ENCODE measurements at regions not wholly inside any gene's neighbourhood (a gene's known extent, or its start where the extent isn't known, plus 50 kb on each side); places are given as distances from the start of the nearest gene placed in this dataset.

DNA sequence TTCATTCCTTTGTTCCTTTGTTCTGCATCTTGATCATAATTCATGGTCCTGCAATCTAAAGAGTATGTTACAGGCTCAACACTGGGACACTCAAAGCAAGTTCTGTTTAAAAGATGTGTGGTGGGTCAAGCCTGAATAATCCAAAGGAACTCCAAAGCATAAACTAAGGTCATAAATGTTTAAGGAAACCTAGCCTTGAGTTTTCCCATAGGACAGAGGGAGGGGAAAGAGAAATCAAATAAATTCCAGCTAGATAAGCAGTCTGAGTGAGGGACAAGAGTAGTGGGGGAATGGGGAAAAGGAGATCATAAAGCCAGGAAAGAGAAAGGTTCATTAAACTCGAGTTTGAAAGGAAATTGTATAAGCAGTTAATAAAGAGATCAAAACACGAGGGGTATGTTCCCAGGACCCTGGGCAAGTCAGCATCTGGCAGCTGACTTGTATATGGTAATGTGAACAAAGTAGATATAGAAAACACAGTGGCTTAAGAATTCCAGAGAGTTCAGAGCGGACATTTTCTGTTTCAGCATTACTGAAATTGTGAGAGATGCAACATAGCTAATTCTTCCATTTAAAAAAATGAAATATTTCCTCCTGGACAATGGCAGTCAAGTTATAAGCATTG, 125.8 kb upstream of the EDNRA start:
- no peaks in the 10 kb centered on the region for H3K9me3 Mint-ChIP-seq (ENCODE audit: low read depth)
- ATAC-seq (no peak), DNase-seq (no peak)
- CTCF ChIA-PET = no interaction called here
- no peaks in the 10 kb centered on the region for H3K27me3 Mint-ChIP-seq
- intact Hi-C loops (cut with DNase I, micrococcal nuclease) = no loop called here
- no peak overlapping the region for H3K4me3 Mint-ChIP-seq
- POLR2A ChIA-PET = no interaction called here
- H3K27ac Mint-ChIP-seq = no peak overlapping the region
- H3K36me3 Mint-ChIP-seq (ENCODE audit: low read depth) = no peaks in the 10 kb centered on the region
- H3K4me1 Mint-ChIP-seq = no peaks in the 10 kb centered on the region

DNA sequence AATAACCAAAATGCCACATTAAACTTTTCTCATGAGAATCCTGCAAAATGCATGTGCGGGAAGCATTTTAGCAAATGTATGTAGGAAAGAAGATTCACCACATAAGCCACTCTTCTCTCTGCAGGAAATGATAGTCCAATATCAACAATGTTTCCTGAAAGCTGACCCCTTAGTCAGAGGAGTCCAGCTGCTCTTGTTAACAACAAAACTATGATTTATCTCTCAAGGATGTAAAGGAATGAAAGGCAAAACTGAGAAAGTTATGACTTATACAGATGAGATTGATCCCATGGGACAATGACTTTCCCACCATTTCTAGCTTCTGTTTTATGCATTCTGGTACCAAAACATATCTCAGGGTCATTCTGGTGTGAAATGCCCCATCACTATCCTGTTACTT, 125.0 kb upstream of the EDNRA start:
- Mint-ChIP-seq H3K27me3 (no peaks in the 10 kb centered on the region), H3K4me1 (no peaks in the 10 kb centered on the region), H3K4me3 (no peak overlapping the region), H3K36me3 (ENCODE audit: low read depth) (no peaks in the 10 kb centered on the region), H3K27ac (no peak overlapping the region), H3K9me3 (ENCODE audit: low read depth) (no peaks in the 10 kb centered on the region)
- intact Hi-C loops (cut with DNase I, micrococcal nuclease) = no loop called here
- ChIA-PET CTCF (no interaction called here), POLR2A (no interaction called here)
- no peak for ATAC-seq
- no peak for DNase-seq

DNA sequence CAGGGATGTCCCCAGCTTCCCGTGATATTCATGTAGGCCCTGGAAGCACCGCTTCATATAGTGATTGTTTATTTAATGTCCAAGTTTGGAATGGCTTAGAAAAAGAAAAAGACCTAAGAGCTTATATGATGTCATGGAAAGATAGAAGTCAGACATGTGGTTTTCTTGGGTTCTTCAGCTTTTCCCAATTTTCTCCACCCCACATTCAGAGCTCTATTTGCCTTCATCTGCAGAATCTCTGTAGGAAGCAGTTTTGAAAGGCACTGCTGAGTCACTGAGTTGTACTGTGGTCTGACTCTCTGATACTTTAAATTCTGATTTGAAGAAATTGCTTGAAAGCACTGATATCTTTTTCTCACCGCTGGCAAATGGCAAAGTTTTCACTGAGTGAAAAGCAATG, 120.6 kb upstream of the EDNRA start:
- intact Hi-C loops (cut with DNase I, micrococcal nuclease) = no loop called here
- Mint-ChIP-seq H3K9me3 (ENCODE audit: low read depth) (no peaks in the 10 kb centered on the region), H3K27me3 (peaks cover 3% of the 10 kb centered on the region), H3K27ac (no peak overlapping the region), H3K4me1 (no peaks in the 10 kb centered on the region), H3K4me3 (no peak overlapping the region), H3K36me3 (ENCODE audit: low read depth) (no peaks in the 10 kb centered on the region)
- no peak for ATAC-seq
- CTCF ChIA-PET = no interaction called here
- no peak for DNase-seq
- POLR2A ChIA-PET = no interaction called here

DNA sequence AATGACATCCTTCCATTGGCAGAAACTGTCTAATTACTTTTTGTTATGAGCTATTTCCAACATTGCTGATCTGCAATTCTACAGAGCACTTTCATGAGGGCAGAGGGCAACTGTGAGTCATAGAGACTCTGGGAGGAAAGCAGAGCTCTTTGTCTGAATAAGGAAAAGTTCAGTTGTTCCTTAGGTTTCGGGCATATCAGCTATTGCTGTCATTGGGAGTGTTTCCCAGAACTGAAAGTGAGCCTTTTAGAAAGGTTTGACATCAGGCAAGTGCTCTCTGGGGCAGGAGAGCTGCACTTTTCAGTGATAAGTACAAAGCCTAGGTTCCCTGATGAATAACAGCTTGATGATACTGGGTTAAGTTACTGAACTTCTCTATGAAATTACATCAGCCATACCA, 119.2 kb upstream of the EDNRA start:
- ATAC-seq (no peak), DNase-seq (no peak)
- ChIA-PET POLR2A (no interaction called here), CTCF (no interaction called here)
- Mint-ChIP-seq H3K4me3 (no peak overlapping the region), H3K36me3 (ENCODE audit: low read depth) (no peaks in the 10 kb centered on the region), H3K9me3 (ENCODE audit: low read depth) (no peaks in the 10 kb centered on the region), H3K27me3 (peaks cover 3% of the 10 kb centered on the region), H3K27ac (no peak overlapping the region), H3K4me1 (no peaks in the 10 kb centered on the region)
- intact Hi-C loops (cut with DNase I, micrococcal nuclease) = no loop called here

DNA sequence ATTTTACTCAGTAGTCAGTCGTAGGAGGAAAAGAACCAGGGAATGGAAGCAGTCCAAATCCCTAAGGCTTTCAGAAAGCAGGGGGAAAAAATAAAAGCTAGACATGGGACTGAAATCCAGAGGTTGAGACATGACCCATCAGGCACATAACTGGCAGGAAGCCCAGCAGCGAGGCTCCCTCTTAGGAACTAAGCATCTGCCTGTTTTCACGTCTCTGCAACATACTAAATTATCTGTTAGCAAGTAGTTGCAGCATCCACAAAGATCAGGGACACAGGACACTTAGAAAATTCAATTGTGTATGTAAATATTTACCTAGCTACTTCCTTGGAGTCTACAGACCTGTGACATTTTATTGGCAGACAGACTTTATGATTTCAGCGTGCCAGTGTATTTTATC, 118.0 kb upstream of the EDNRA start:
- H3K27ac Mint-ChIP-seq = no peak overlapping the region
- intact Hi-C loops (cut with DNase I, micrococcal nuclease) = no loop called here
- ATAC-seq = no peak
- H3K36me3 Mint-ChIP-seq (ENCODE audit: low read depth) = no peaks in the 10 kb centered on the region
- no peaks in the 10 kb centered on the region for H3K9me3 Mint-ChIP-seq (ENCODE audit: low read depth)
- CTCF ChIA-PET = no interaction called here
- no peak overlapping the region for H3K4me3 Mint-ChIP-seq
- POLR2A ChIA-PET = no interaction called here
- no peak for DNase-seq
- no peaks in the 10 kb centered on the region for H3K4me1 Mint-ChIP-seq
- peaks cover 3% of the 10 kb centered on the region for H3K27me3 Mint-ChIP-seq

DNA sequence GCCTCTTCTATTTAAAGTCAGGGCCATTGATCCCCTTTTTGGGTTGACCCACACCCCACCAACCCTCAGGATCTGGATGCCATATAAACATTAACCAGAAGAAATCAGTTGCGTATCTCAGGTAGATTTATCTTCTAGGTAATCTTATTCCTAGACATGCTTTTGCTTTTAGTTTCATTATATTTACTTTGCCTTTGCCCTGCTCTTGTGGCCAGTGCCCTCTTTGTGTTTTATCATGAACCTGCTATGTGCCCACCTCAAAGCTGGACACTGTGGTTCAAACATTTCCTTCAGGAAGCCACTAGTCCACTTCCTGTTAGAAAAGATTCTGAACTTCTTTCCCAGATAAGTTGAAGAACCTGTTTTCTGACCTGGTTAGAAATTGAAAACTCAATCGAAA, 117.4 kb upstream of the EDNRA start:
- Mint-ChIP-seq H3K4me1 (no peaks in the 10 kb centered on the region), H3K36me3 (ENCODE audit: low read depth) (no peaks in the 10 kb centered on the region), H3K4me3 (no peak overlapping the region), H3K27me3 (peaks cover 3% of the 10 kb centered on the region), H3K9me3 (ENCODE audit: low read depth) (no peaks in the 10 kb centered on the region), H3K27ac (no peak overlapping the region)
- CTCF ChIA-PET = no interaction called here
- ATAC-seq = no peak
- intact Hi-C loops (cut with DNase I, micrococcal nuclease) = no loop called here
- no peak for DNase-seq
- POLR2A ChIA-PET = no interaction called here

DNA sequence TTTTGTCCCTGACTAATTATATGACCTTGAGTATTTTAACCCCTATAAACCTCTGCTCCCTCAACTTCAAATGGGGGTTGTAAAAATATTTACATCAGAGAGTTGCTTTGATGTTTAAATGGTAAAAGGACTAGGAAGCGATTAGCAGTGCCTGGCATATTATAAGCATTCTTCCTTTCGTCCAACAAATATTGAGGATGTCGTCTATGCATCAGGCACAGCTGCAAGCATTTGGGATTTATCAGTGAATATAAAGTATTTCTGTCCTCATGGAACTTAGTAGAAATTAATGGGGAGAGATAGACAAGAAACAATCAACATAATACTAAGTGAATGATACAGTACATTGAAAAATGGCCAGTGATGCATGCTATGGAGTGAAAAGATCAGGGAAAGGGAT, 115.5 kb upstream of the EDNRA start:
- H3K27ac Mint-ChIP-seq = no peak overlapping the region
- no peak overlapping the region for H3K4me3 Mint-ChIP-seq
- H3K36me3 Mint-ChIP-seq (ENCODE audit: low read depth) = no peaks in the 10 kb centered on the region
- CTCF ChIA-PET = no interaction called here
- intact Hi-C loops (cut with DNase I, micrococcal nuclease) = no loop called here
- peaks cover 3% of the 10 kb centered on the region for H3K27me3 Mint-ChIP-seq
- POLR2A ChIA-PET = no interaction called here
- DNase-seq (no peak), ATAC-seq (no peak)
- no peaks in the 10 kb centered on the region for H3K4me1 Mint-ChIP-seq
- H3K9me3 Mint-ChIP-seq (ENCODE audit: low read depth) = no peaks in the 10 kb centered on the region

DNA sequence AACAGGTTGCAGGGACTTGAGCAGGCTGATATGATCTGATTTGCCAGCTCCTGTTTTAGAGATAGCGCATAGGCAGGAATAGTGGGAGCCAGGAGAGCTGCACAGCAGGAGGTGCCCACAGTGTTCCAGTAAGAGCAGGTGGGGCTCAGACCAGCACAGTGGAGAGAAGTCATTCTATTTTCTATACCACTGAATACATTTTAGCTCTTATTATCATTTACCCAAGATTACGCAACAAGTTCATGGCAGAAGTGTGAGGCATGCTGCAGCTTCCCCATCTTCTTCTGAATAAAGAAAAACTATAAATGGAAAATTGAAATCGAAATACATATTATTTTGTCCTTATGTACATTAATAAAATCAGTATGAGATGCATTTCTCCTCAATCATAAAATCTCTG, 114.7 kb upstream of the EDNRA start:
- ATAC-seq = no peak
- H3K9me3 Mint-ChIP-seq (ENCODE audit: low read depth) = no peaks in the 10 kb centered on the region
- H3K36me3 Mint-ChIP-seq (ENCODE audit: low read depth) = no peaks in the 10 kb centered on the region
- H3K4me3 Mint-ChIP-seq = no peak overlapping the region
- no peak for DNase-seq
- POLR2A ChIA-PET = no interaction called here
- CTCF ChIA-PET = no interaction called here
- no peak overlapping the region for H3K27ac Mint-ChIP-seq
- H3K27me3 Mint-ChIP-seq = peaks cover 3% of the 10 kb centered on the region
- no peaks in the 10 kb centered on the region for H3K4me1 Mint-ChIP-seq
- intact Hi-C loops (cut with DNase I, micrococcal nuclease) = no loop called here

DNA sequence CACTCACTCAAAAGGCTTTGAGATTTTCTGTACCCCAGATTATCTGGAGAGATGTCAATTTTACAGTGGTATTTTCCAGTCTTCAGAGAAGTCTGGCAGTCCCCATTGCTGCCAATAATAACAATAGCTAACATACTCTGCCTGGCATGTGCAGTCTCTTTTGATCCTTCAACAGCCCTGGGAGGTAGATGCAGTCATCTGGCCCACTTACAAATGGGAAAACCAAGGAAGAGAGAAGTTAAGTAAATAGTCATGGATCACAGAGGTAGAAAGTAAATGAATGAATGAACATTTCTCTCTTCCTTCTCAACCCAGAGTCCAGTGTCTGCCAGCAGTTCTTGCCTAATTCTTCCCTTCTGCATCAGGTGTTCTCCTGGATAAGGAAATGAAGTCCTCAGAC, 113.0 kb upstream of the EDNRA start:
- intact Hi-C loops (cut with DNase I, micrococcal nuclease) = no loop called here
- Mint-ChIP-seq H3K4me1 (no peaks in the 10 kb centered on the region), H3K27me3 (peaks cover 3% of the 10 kb centered on the region), H3K4me3 (no peak overlapping the region), H3K36me3 (ENCODE audit: low read depth) (no peaks in the 10 kb centered on the region), H3K9me3 (ENCODE audit: low read depth) (no peaks in the 10 kb centered on the region), H3K27ac (no peak overlapping the region)
- ATAC-seq (no peak), DNase-seq (no peak)
- ChIA-PET CTCF (no interaction called here), POLR2A (no interaction called here)

DNA sequence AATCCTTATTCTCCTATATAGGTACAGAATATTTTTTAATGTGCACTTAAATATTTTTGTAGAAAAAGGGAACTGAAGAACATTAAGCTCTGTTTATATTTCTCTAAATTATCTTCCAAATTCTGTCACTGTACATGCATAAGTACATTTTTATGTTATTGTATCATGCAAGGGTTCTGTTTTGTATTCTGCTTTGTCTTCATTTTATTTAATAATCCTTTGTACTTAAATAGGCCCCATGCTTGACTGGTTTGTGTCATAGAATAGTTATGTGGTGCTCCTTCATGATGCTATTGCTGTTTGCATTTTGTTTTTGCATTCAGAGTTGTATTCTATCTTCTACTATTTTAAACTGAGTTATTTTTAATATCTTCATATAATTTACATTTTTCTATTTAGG, 111.9 kb upstream of the EDNRA start:
- DNase-seq (no peak), ATAC-seq (no peak)
- intact Hi-C loops (cut with DNase I, micrococcal nuclease) = no loop called here
- Mint-ChIP-seq H3K4me3 (no peak overlapping the region), H3K27me3 (peaks cover 3% of the 10 kb centered on the region), H3K9me3 (ENCODE audit: low read depth) (no peaks in the 10 kb centered on the region), H3K27ac (no peak overlapping the region), H3K36me3 (ENCODE audit: low read depth) (no peaks in the 10 kb centered on the region), H3K4me1 (no peaks in the 10 kb centered on the region)
- ChIA-PET CTCF (no interaction called here), POLR2A (no interaction called here)

DNA sequence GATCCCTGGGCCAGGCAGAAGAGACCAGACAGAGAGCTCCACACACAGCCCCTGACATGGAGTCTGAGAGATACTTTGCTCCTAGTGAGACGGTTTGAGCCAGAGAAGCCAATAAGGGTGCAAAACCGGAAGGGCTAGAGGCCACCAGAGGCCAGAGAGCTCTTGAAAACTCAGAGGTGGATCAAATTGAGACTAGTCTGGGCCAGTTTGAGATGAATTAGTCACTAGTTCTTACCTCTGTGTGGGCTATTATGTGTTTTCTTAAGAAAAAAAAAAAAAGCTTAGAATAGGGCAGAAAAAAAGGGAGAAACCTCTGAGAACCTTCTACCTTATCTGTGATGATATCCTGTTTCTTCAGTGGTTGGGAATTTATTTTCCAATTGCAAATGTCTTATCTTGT, 110.4 kb upstream of the EDNRA start:
- CTCF ChIA-PET = no interaction called here
- POLR2A ChIA-PET = no interaction called here
- ATAC-seq = no peak

DNA sequence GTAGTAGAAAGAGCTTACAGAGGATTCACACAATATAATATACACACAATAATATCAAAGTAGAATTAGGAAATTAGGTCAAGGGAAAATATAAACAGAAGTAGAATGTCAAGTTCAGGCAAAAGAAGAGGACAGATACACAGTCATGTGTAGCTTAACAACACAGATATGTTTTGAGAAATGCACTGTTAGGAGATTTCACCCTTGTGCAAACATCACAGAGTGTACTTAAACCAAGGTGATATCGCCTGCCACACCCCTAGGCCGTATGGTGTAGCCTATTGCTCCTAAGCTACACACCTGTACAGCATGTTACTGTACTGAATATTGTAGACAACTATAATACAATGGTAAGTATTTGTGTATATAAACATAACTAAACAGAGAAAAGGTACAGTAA, 110.0 kb upstream of the EDNRA start:
- DNase-seq (no peak), ATAC-seq (no peak)
- Mint-ChIP-seq H3K36me3 (ENCODE audit: low read depth) (no peaks in the 10 kb centered on the region), H3K27me3 (no peaks in the 10 kb centered on the region), H3K4me1 (no peaks in the 10 kb centered on the region), H3K27ac (no peak overlapping the region), H3K9me3 (ENCODE audit: low read depth) (no peaks in the 10 kb centered on the region), H3K4me3 (no peak overlapping the region)
- CTCF ChIA-PET = no interaction called here
- POLR2A ChIA-PET = no interaction called here
- intact Hi-C loops (cut with DNase I, micrococcal nuclease) = no loop called here

More for the DNA sequence above, 110.4 kb upstream of the EDNRA start:
- no peak for DNase-seq
- Mint-ChIP-seq H3K27me3 (no peaks in the 10 kb centered on the region), H3K4me3 (no peak overlapping the region), H3K27ac (no peak overlapping the region), H3K36me3 (ENCODE audit: low read depth) (no peaks in the 10 kb centered on the region), H3K4me1 (no peaks in the 10 kb centered on the region), H3K9me3 (ENCODE audit: low read depth) (no peaks in the 10 kb centered on the region)
- intact Hi-C loops (cut with DNase I, micrococcal nuclease) = no loop called here

DNA sequence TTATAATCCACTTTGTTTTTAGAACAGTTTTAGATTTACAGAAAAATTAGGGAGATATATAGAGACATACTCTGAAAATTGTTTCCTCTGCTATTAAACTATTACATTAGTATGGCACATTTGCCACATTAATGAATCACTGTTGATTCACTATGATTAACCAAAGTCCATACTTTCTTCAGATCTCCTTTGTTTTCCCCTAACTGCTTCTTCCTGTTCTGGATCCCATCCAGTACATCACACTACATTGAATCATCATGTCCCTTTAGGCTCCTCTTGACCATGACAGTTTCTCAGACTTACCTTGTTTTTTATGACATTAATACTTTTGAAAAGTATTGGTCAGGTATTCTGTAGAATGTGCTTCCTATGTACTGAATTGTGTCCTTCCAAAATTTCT, 109.2 kb upstream of the EDNRA start:
- Mint-ChIP-seq H3K4me3 (no peak overlapping the region), H3K9me3 (ENCODE audit: low read depth) (no peaks in the 10 kb centered on the region), H3K27me3 (no peaks in the 10 kb centered on the region), H3K4me1 (no peaks in the 10 kb centered on the region), H3K36me3 (ENCODE audit: low read depth) (no peaks in the 10 kb centered on the region), H3K27ac (no peak overlapping the region)
- intact Hi-C loops (cut with DNase I, micrococcal nuclease) = no loop called here
- POLR2A ChIA-PET = no interaction called here
- ATAC-seq (no peak), DNase-seq (no peak)
- CTCF ChIA-PET = interaction anchor here (0.6 kb wide), 1 partner anchor 153 kb away, joined by 3 read pairs; no protein-coding TSS in a partner anchor

Data from activated CD4-positive, alpha-beta T cell treated with anti-CD3 and anti-CD28 coated beads for 36 hours (primary cell).